ENCODE measurements at regions not wholly inside any gene's neighbourhood (a gene's known extent, or its start where the extent isn't known, plus 50 kb on each side); places are given as distances from the start of the nearest gene placed in this dataset.

DNA sequence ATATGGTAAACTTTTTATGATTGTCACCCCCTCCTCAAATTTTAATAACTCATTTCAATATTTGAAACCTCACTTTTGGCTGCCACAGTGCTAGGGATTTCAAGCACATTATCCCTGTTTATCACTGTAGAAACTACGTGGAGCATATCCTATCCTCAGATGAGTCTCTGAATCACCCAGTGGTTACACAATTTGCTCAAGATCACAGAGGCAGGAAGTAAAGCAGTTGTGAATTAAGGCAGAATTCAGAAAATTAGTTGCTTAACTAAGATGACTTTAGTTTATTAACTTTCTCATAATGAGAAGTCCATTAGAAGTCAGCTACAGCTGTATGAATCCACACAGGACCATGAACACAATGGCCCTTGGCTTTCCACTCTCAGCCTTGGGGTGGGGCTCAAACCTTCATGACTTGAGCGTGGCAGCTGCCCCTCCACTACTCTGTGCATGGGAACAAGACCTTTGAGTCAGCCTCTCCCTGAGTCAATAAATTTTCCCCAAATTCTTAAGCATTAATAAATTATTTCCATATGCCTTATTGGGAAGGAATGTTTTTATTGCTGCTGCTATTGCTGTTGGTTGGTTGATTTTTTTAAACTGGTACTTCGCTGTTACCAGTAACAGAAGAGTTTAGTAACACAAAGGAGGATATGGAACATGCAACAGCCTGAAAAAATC is 369.0 kb downstream of the CBLN2 start:
- H3K27me3 ChIP-seq, result no peaks in the 10 kb centered on the region
- no peak for TF ChIP-seq EP300 (IDR thresholded peaks at IDR 0.05)
- TF ChIP-seq CTCF (IDR thresholded peaks at IDR 0.05), result no peak
- TF ChIP-seq POLR2AphosphoS5 (IDR thresholded peaks at IDR 0.05), result no peak
- TF ChIP-seq POLR2A (IDR thresholded peaks at IDR 0.05), result no peak
- intact Hi-C loops (cut with DNase I), result no loop called here
- 67 to 77% methylated on average over 3 of the region's 3 CpGs for WGBS, 2 donors
- H3K4me1 ChIP-seq, result no peaks in the 10 kb centered on the region
- H3K9me3 ChIP-seq, result no peaks in the 10 kb centered on the region
- no peak for DNase-seq
- H3K27ac ChIP-seq, result no peak overlapping the region
- H3K36me3 ChIP-seq, result no peaks in the 10 kb centered on the region
- H3K4me3 ChIP-seq, result no peak overlapping the region

- Histone ChIP-seq H3K27ac (no peak overlapping the region), H3K9me3 (no peaks in the 10 kb centered on the region), H3K27me3 (no peaks in the 10 kb centered on the region), H3K4me1 (no peaks in the 10 kb centered on the region), H3K36me3 (no peaks in the 10 kb centered on the region), H3K4me3 (no peak overlapping the region)
- WGBS, 2 donors, result 50 to 64% methylated on average over 2 of the region's 2 CpGs
- TF ChIP-seq CTCF (IDR thresholded peaks at IDR 0.05), result no peak
- TF ChIP-seq POLR2AphosphoS5 (IDR thresholded peaks at IDR 0.05), result no peak
- TF ChIP-seq POLR2A (IDR thresholded peaks at IDR 0.05), result no peak
- TF ChIP-seq EP300 (IDR thresholded peaks at IDR 0.05), result no peak
- DNase-seq, result no peak
- intact Hi-C loops (cut with DNase I), result no loop called here
Measured at GRCh38 chr18:72171596-72171995, 372.5 kb downstream of the CBLN2 start.

DNA sequence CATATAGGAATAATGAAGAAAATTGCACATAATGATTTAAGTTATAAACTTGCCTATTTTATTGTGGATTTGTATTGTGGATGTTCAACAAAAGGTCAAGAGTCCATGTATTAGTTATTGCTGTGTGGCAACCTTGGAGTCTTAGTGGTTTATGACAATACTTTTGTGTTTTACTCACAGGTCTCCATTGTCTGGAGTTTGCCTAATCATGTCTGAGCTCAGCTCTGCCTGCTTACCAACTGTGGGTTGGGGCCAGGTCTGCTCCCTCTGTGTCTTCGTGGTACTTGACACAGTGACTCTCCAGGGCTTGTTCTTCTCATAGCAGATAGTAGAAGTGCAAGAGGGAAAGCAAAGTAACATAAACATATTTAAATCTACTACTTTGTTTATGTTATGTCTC is 382.5 kb downstream of the CBLN2 start:
- DNase-seq, result no peak
- 9 to 43% methylated on average over 1 of the region's 1 CpG for WGBS, 2 donors
- no peak overlapping the region for H3K27ac ChIP-seq
- H3K36me3 ChIP-seq, result no peaks in the 10 kb centered on the region
- H3K27me3 ChIP-seq, result no peaks in the 10 kb centered on the region
- intact Hi-C loops (cut with DNase I), result no loop called here
- no peak overlapping the region for H3K4me3 ChIP-seq
- TF ChIP-seq EP300 (IDR thresholded peaks at IDR 0.05) (no peak), CTCF (IDR thresholded peaks at IDR 0.05) (no peak), POLR2A (IDR thresholded peaks at IDR 0.05) (no peak), POLR2AphosphoS5 (IDR thresholded peaks at IDR 0.05) (no peak)
- H3K4me1 ChIP-seq, result no peaks in the 10 kb centered on the region
- H3K9me3 ChIP-seq, result no peaks in the 10 kb centered on the region

GRCh38 chr18:72160510-72161445 is 383.4 kb downstream of the CBLN2 start:
- H3K36me3 ChIP-seq, result no peaks in the 10 kb centered on the region
- intact Hi-C loops (cut with DNase I), result no loop called here
- 22 to 45% methylated on average over 5 of the region's 5 CpGs for WGBS, 2 donors

More at GRCh38 chr18:72160510-72161445, 383.4 kb downstream of the CBLN2 start:
- Histone ChIP-seq H3K4me3 (no peak overlapping the region), H3K27me3 (no peaks in the 10 kb centered on the region), H3K27ac (no peak overlapping the region), H3K9me3 (no peaks in the 10 kb centered on the region), H3K4me1 (peaks cover 0 to under 1% (median 0%) of the 10 kb centered on the region in 4 donors)
- DNase-seq, result no peak
- TF ChIP-seq EP300 (IDR thresholded peaks at IDR 0.05) (no peak), POLR2A (IDR thresholded peaks at IDR 0.05) (no peak), POLR2AphosphoS5 (IDR thresholded peaks at IDR 0.05) (no peak), CTCF (IDR thresholded peaks at IDR 0.05) (no peak)
